ENCODE measurements at regions not wholly inside any gene's neighbourhood (a gene's known extent, or its start where the extent isn't known, plus 50 kb on each side); places are given as distances from the start of the nearest gene placed in this dataset.

DNA sequence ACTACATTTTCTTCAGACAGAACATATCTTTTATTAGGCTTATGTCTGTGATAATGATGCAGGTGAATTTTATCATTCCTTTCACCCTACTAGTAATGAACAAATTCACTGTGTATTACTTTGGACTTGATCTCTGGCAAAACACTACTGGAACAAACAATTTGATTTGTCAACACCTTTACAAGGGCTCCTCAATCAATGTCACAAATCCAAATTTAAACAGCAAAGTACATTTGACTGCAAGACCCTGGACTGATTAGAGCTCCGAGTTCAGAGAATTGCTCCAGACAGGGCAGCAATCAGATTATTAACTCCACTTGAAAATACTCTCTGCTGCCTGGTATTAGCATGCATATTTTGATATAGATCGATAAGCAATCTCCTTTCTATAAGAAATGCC lies 547.6 kb upstream of the SALL1 start:
- TF ChIP-seq, protein P1, sequence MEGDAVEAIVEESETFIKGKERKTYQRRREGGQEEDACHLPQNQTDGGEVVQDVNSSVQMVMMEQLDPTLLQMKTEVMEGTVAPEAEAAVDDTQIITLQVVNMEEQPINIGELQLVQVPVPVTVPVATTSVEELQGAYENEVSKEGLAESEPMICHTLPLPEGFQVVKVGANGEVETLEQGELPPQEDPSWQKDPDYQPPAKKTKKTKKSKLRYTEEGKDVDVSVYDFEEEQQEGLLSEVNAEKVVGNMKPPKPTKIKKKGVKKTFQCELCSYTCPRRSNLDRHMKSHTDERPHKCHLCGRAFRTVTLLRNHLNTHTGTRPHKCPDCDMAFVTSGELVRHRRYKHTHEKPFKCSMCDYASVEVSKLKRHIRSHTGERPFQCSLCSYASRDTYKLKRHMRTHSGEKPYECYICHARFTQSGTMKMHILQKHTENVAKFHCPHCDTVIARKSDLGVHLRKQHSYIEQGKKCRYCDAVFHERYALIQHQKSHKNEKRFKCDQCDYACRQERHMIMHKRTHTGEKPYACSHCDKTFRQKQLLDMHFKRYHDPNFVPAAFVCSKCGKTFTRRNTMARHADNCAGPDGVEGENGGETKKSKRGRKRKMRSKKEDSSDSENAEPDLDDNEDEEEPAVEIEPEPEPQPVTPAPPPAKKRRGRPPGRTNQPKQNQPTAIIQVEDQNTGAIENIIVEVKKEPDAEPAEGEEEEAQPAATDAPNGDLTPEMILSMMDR (IDR thresholded peaks at IDR 0.05; ENCODE audit: low read depth, low read length) = no peak
- no peak for TF ChIP-seq EZH2phosphoT487 (IDR thresholded peaks at IDR 0.05; ENCODE audit: low read depth)
- Histone ChIP-seq H3K27ac (ENCODE audit: low read length) (no peak overlapping the region), H2AFZ (ENCODE audit: low read depth, low read length) (no peak overlapping the region), H3K4me1 (ENCODE audit: low read length) (no peaks in the 10 kb centered on the region), H3K27me3 (ENCODE audit: low read depth, low read length) (no peaks in the 10 kb centered on the region), H4K20me1 (ENCODE audit: insufficient read depth, low read length) (no peaks in the 10 kb centered on the region), H3K4me3 (ENCODE audit: low read length) (no peak overlapping the region), H3K36me3 (replicated peaks; ENCODE audit: low read depth, low read length) (no peaks in the 10 kb centered on the region), H3K4me2 (ENCODE audit: low read length) (no peak overlapping the region), H3K79me2 (ENCODE audit: low read length) (no peaks in the 10 kb centered on the region), H3K9me3 (ENCODE audit: insufficient read depth, low read length) (peaks cover 1% of the 10 kb centered on the region; the same call in 1 of the 2 replicates), H3K9ac (ENCODE audit: low read length) (no peak overlapping the region)

- Histone ChIP-seq H4K20me1 (ENCODE audit: insufficient read depth, low read length) (no peaks in the 10 kb centered on the region), H3K4me1 (ENCODE audit: low read length) (no peaks in the 10 kb centered on the region), H3K9ac (ENCODE audit: low read length) (no peak overlapping the region), H3K4me3 (ENCODE audit: low read length) (no peak overlapping the region), H3K4me2 (ENCODE audit: low read length) (no peak overlapping the region), H3K79me2 (ENCODE audit: low read length) (no peaks in the 10 kb centered on the region), H3K36me3 (replicated peaks; ENCODE audit: low read depth, low read length) (no peaks in the 10 kb centered on the region), H2AFZ (ENCODE audit: low read depth, low read length) (no peak overlapping the region), H3K27me3 (ENCODE audit: low read depth, low read length) (no peaks in the 10 kb centered on the region), H3K9me3 (ENCODE audit: insufficient read depth, low read length) (peaks cover 5% of the 10 kb centered on the region; the same call in 1 of the 2 replicates), H3K27ac (ENCODE audit: low read length) (no peak overlapping the region)
- TF ChIP-seq, protein P1 (IDR thresholded peaks at IDR 0.05; ENCODE audit: low read depth, low read length) = no peak
- TF ChIP-seq EZH2phosphoT487 (IDR thresholded peaks at IDR 0.05; ENCODE audit: low read depth) = no peak
Measured at GRCh38 chr16:51697454-51697853, 546.4 kb upstream of the SALL1 start.

DNA sequence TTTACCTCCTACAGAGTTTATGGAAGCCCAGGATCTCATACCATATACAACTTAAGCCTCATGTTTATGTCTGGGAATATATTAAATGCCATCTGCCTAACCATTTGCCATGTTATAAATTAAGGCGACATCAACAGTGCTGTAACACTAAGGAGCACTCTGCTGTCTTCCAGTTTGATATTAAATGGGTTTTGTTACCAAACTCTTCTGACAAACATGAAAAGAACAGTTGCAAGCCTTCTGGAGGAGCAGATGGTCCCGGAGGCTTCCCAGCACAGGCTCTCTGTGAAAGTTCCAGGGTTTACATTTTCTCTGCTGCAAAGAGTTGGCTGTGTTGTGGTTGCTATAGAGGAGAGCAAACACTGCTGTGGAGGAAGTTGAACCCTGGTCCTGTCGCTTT lies 545.3 kb upstream of the SALL1 start:
- H3K9ac ChIP-seq (ENCODE audit: low read length) = no peak overlapping the region
- H3K79me2 ChIP-seq (ENCODE audit: low read length) = no peaks in the 10 kb centered on the region

GRCh38 chr16:51691109-51691508 lies 540.0 kb upstream of the SALL1 start:
- no peak overlapping the region for H3K4me2 ChIP-seq (ENCODE audit: low read length)
- no peak overlapping the region for H3K4me3 ChIP-seq (ENCODE audit: low read length)
- no peak for TF ChIP-seq EZH2phosphoT487 (IDR thresholded peaks at IDR 0.05; ENCODE audit: low read depth)
- TF ChIP-seq, protein P1 (IDR thresholded peaks at IDR 0.05; ENCODE audit: low read depth, low read length) = no peak
- no peaks in the 10 kb centered on the region for H3K36me3 ChIP-seq (replicated peaks; ENCODE audit: low read depth, low read length)
- H3K27me3 ChIP-seq (ENCODE audit: low read depth, low read length) = no peaks in the 10 kb centered on the region
- no peak overlapping the region for H2AFZ ChIP-seq (ENCODE audit: low read depth, low read length)
- H4K20me1 ChIP-seq (ENCODE audit: insufficient read depth, low read length) = no peaks in the 10 kb centered on the region
- no peaks in the 10 kb centered on the region for H3K4me1 ChIP-seq (ENCODE audit: low read length)
- H3K9me3 ChIP-seq (ENCODE audit: insufficient read depth, low read length) = peaks cover 5% of the 10 kb centered on the region; the same call in 1 of the 2 replicates
- no peak overlapping the region for H3K27ac ChIP-seq (ENCODE audit: low read length)
- no peak overlapping the region for H3K9ac ChIP-seq (ENCODE audit: low read length)
- no peaks in the 10 kb centered on the region for H3K79me2 ChIP-seq (ENCODE audit: low read length)

More for the DNA sequence above, 545.3 kb upstream of the SALL1 start:
- Histone ChIP-seq H4K20me1 (ENCODE audit: insufficient read depth, low read length) (no peaks in the 10 kb centered on the region), H3K36me3 (replicated peaks; ENCODE audit: low read depth, low read length) (no peaks in the 10 kb centered on the region), H3K27ac (ENCODE audit: low read length) (no peak overlapping the region), H3K4me3 (ENCODE audit: low read length) (no peak overlapping the region), H3K4me1 (ENCODE audit: low read length) (no peaks in the 10 kb centered on the region), H3K9me3 (ENCODE audit: insufficient read depth, low read length) (peaks cover 5% of the 10 kb centered on the region; the same call in 1 of the 2 replicates), H3K4me2 (ENCODE audit: low read length) (no peak overlapping the region), H2AFZ (ENCODE audit: low read depth, low read length) (no peak overlapping the region), H3K27me3 (ENCODE audit: low read depth, low read length) (no peaks in the 10 kb centered on the region)
- no peak for TF ChIP-seq EZH2phosphoT487 (IDR thresholded peaks at IDR 0.05; ENCODE audit: low read depth)
- TF ChIP-seq, protein P1 (IDR thresholded peaks at IDR 0.05; ENCODE audit: low read depth, low read length) = no peak
